Karpas-422 (cell line): ENCODE measurements at regions not wholly inside any gene's neighbourhood (a gene's known extent, or its start where the extent isn't known, plus 50 kb on each side); places are given as distances from the start of the nearest gene placed in this dataset. TPM values are rescaled to one million over a fixed set of nuclear protein-coding genes. Genes with fewer than 3 reads are reported as not detected.

ENCODE experiments used
- DNase-seq: peaks from one replicate; pipeline ENCODE4 v3.0.0-alpha.2; 2015
- H2AFZ ChIP-seq: fragments of 200-600 bp; sonication (generic); 2 replicates; pipeline ENCODE4 v1.6.1; 2014; ENCODE audit warnings: antibody characterized with exemption, low read length, mixed read lengths
- H3K27ac ChIP-seq: fragments of 200-600 bp; sonication (generic); 2 replicates; pipeline ENCODE4 v1.5.1; 2014; ENCODE audit warnings: mild to moderate bottlenecking, low read length, moderate library complexity
- H3K27me3 ChIP-seq: fragments of 200-600 bp; sonication (generic); 2 replicates; pipeline ENCODE4 v1.6.1; 2014; ENCODE audit warnings: low read length, mixed read lengths
- H3K36me3 ChIP-seq: fragments of 200-600 bp; sonication (generic); 2 replicates; pipeline ENCODE4 v1.6.1; 2014; ENCODE audit warnings: low read length, mixed read lengths; ENCODE audit not compliant: insufficient read depth
- H3K4me1 ChIP-seq: fragments of 200-600 bp; sonication (generic); 2 replicates; pipeline ENCODE4 v1.6.1; 2014; ENCODE audit warnings: mild to moderate bottlenecking, low read length, mixed read lengths
- H3K4me2 ChIP-seq: fragments of 200-600 bp; sonication (generic); 2 replicates; pipeline ENCODE4 v1.6.1; 2014; ENCODE audit warnings: low read length, low read depth, mild to moderate bottlenecking; ENCODE audit not compliant: poor library complexity, severe bottlenecking
- H3K4me3 ChIP-seq: fragments of 200-600 bp; sonication (generic); 2 replicates; pipeline ENCODE4 v1.5.1; 2014; ENCODE audit warnings: mild to moderate bottlenecking, antibody characterized with exemption, low read length, mixed read lengths
- H3K79me2 ChIP-seq: fragments of 200-600 bp; sonication (generic); 2 replicates; pipeline ENCODE4 v1.6.1; 2014; ENCODE audit warnings: mild to moderate bottlenecking, low read length, mixed read lengths
- H3K9ac ChIP-seq: fragments of 200-600 bp; sonication (generic); 2 replicates; pipeline ENCODE4 v1.6.0; 2014; ENCODE audit warnings: low read length
- H3K9me2 ChIP-seq: fragments of 200-600 bp; sonication (generic), shearing (Covaris generic); replicated peaks from 2 replicates; pipeline ENCODE4 v1.6.0; 2014; ENCODE audit warnings: mild to moderate bottlenecking, low read length, moderate library complexity; ENCODE audit not compliant: insufficient read depth
- H3K9me3 ChIP-seq: fragments of 300-700, 200-600 bp; sonication (generic); 2 replicates; pipeline ENCODE4 v1.6.1; 2014; ENCODE audit warnings: low read length, mixed read lengths
- H4K20me1 ChIP-seq: fragments of 200-600 bp; sonication (generic); 2 replicates; pipeline ENCODE4 v1.6.1; 2014; ENCODE audit warnings: mild to moderate bottlenecking, antibody characterized with exemption, low read length, low read depth; ENCODE audit not compliant: insufficient read depth
- small RNA-seq: library from RNA; depleted of rRNA; stranded (forward); fragments of <200 nt; gene quantifications from one replicate; pipeline ENCODE3, GENCODE V24; 2014

DNA sequence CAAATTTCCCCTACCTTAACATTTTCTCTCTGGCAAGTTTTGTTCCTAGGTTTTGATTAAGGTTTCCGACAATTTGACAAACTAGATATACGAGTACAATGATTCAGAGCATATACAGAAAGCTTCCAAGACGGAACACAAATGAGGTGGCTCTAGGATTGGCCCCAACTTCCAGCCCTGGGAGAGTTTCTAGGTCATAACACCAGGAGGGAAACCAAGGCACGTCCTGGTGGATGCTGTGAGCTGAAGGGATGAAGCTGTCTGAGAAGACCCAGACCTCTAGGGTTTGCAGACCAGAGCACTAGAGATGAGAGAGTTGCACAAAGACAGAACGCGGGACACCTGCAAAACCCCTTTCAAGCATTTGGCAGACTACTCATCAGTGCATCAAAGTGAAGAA lies 51.5 kb upstream of the CAND1 start:
- Histone ChIP-seq H3K4me1 (no peaks in the 10 kb centered on the region), H3K79me2 (no peaks in the 10 kb centered on the region), H3K9me2 (no peaks in the 10 kb centered on the region), H3K9ac (no peak overlapping the region), H3K9me3 (no peaks in the 10 kb centered on the region), H3K4me3 (no peak overlapping the region), H3K27ac (no peak overlapping the region), H3K4me2 (no peak overlapping the region), H3K27me3 (no peaks in the 10 kb centered on the region), H2AFZ (no peak overlapping the region), H3K36me3 (no peaks in the 10 kb centered on the region), H4K20me1 (no peaks in the 10 kb centered on the region)
- no peak for DNase-seq

Small RNAs in the stretch of these regions (small RNA-seq; reads per million reads assigned to genes)
- gene AC073530.2 = not detected
